Transverse colon (tissue), 4 donors: ENCODE measurements at regions not wholly inside any gene's neighbourhood (a gene's known extent, or its start where the extent isn't known, plus 50 kb on each side); places are given as distances from the start of the nearest gene placed in this dataset.

ENCODE experiments used
- DNase-seq: peaks from one replicate; pipeline ENCODE4 v3.0.0-alpha.2; 2019
- H3K27ac ChIP-seq, 4 donors: fragments of 200-600 bp; sonication (generic); 2 replicates each; pipeline ENCODE4 v1.5.1; 2016 to 2018; ENCODE audit warnings: inconsistent platforms in 4 of 4
- H3K27me3 ChIP-seq: fragments of 200-600 bp; sonication (generic); 2 replicates; pipeline ENCODE4 v1.5.1; 2017; ENCODE audit warnings: inconsistent platforms
- H3K36me3 ChIP-seq, 4 donors: fragments of 200-600 bp; sonication (generic); 2 replicates each; pipeline ENCODE4 v1.5.1; 2017 to 2019; ENCODE audit warnings: inconsistent platforms in 4 of 4
- H3K4me1 ChIP-seq, 4 donors: fragments of 200-600 bp; sonication (generic); 2 replicates each; pipeline ENCODE4 v1.5.1; 2017 to 2020; ENCODE audit warnings: inconsistent platforms in 4 of 4
- H3K4me3 ChIP-seq, 4 donors: fragments of 200-600 bp; sonication (generic); 1 replicate in 1 of 4; 2 replicates in 3 of 4; pipeline versions ENCODE4 v1.5.1 to v1.6.1; 2017 to 2019; ENCODE audit warnings: inconsistent platforms in 4 of 4
- H3K9me3 ChIP-seq, 2 donors: fragments of 200-600 bp; sonication (generic); 2 replicates each; pipeline ENCODE4 v1.5.1; 2017 to 2019; ENCODE audit warnings: inconsistent platforms in 2 of 2
- CTCF ChIP-seq, 5 experiments: fragments of 200-600 bp in 3 of 5; fragments of 450-650 bp in 2 of 5; sonication (generic) in 3 of 5; IDR thresholded peaks; 1 replicate in 2 of 5; 2 replicates in 3 of 5; pipeline ENCODE4 v1.5.1; 2016 to 2017; ENCODE audit warnings: antibody characterized with exemption in 5 of 5, inconsistent platforms in 3 of 5, mild to moderate bottlenecking in 2 of 5, moderate library complexity in 1 of 5
- EP300 ChIP-seq: sonication (generic); formaldehyde crosslinking; IDR thresholded peaks from one replicate; pipeline ENCODE4 v1.6.1; 2017; ENCODE audit warnings: antibody characterized with exemption, low read depth
- POLR2A ChIP-seq: fragments of 450-650 bp; IDR thresholded peaks from one replicate; pipeline ENCODE4 v1.6.1; 2016; ENCODE audit warnings: antibody characterized with exemption, mild to moderate bottlenecking, moderate library complexity
- POLR2AphosphoS5 ChIP-seq, 3 donors: sonication (generic); formaldehyde crosslinking; IDR thresholded peaks; one replicate each; pipeline ENCODE4 v1.6.1; 2016; ENCODE audit warnings: antibody characterized with exemption in 3 of 3
- WGBS, 2 donors: methylation state at CpG; one replicate each; pipeline ENCODE4 v1.1.5; 2018; ENCODE audit warnings: low coverage in 1 of 2; 5-methylcytosine and 5-hydroxymethylcytosine counted together
- in situ Hi-C, 4 donors: fragments of 200-750 bp; cut with MboI; loops; one replicate each; pipeline versions ENCODE4 v1.15.0 to v1.15.1; 2017; ENCODE audit warnings: low sequenced_read_pairs in 3 of 4, low pct_ligation_motif_present in 1 of 4, low pct_unique_long_range_greater_than_20kb in 1 of 4
- intact Hi-C: fragments of 100-400 bp; cut with DNase I; formaldehyde crosslinking; loops from one replicate; pipeline ENCODE4 v1.15.1; 2023; ENCODE audit warnings: low total_unique reads

- TF ChIP-seq EP300, result no peak
- intact Hi-C loops (no loop called here), in situ Hi-C loops (no loop called here)
- H3K9me3 ChIP-seq, result no peaks in the 10 kb centered on the region
- no peaks in the 10 kb centered on the region for H3K36me3 ChIP-seq
- 43 to 65% methylated on average over 3 of the region's 3 CpGs for WGBS, 2 donors
- no peak for DNase-seq
- H3K4me3 ChIP-seq, result no peak overlapping the region
- H3K4me1 ChIP-seq, result no peaks in the 10 kb centered on the region
- no peak overlapping the region for H3K27ac ChIP-seq
- no peaks in the 10 kb centered on the region for H3K27me3 ChIP-seq
Measured at GRCh38 chr14:98379830-98380229, 892.2 kb downstream of the BCL11B start.

- intact Hi-C loops (loop anchor here (1.0 kb wide), 1 partner anchor 30 kb away; no protein-coding TSS in a partner anchor), in situ Hi-C loops (no loop called here)
- 45% methylated on average over 4 of the region's 4 CpGs; no CpG with 5 or more reads in 1 of the 2 donors for WGBS, 2 donors
- Histone ChIP-seq H3K27me3 (no peaks in the 10 kb centered on the region), H3K4me3 (no peak overlapping the region), H3K27ac (no peak overlapping the region), H3K4me1 (no peaks in the 10 kb centered on the region), H3K36me3 (no peaks in the 10 kb centered on the region), H3K9me3 (no peaks in the 10 kb centered on the region)
- no peak for TF ChIP-seq POLR2A
- no peak for TF ChIP-seq CTCF (IDR thresholded peaks at IDR 0.05)
- no peak for TF ChIP-seq EP300
- TF ChIP-seq POLR2AphosphoS5 (IDR thresholded peaks at IDR 0.05), result no peak
- no peak for DNase-seq
Measured at GRCh38 chr14:98382662-98383061, 889.3 kb downstream of the BCL11B start.

GRCh38 chr14:98385851-98386250, 886.1 kb downstream of the BCL11B start:
- no peak overlapping the region for H3K4me3 ChIP-seq
- H3K36me3 ChIP-seq, result no peaks in the 10 kb centered on the region
- H3K4me1 ChIP-seq, result no peaks in the 10 kb centered on the region
- H3K27ac ChIP-seq, result no peak overlapping the region
- in situ Hi-C loops, result no loop called here
- no peaks in the 10 kb centered on the region for H3K27me3 ChIP-seq
- intact Hi-C loops, result no loop called here
- 83% methylated on average over 3 of the region's 3 CpGs; no CpG with 5 or more reads in 1 of the 2 donors for WGBS, 2 donors
- H3K9me3 ChIP-seq, result no peaks in the 10 kb centered on the region
- TF ChIP-seq EP300, result no peak
- no peak for TF ChIP-seq CTCF (IDR thresholded peaks at IDR 0.05)
- TF ChIP-seq POLR2AphosphoS5 (IDR thresholded peaks at IDR 0.05), result no peak
- no peak for TF ChIP-seq POLR2A
- no peak for DNase-seq

- WGBS, 2 donors, result 61 to 83% methylated on average over 2 to 3 of the region's 3 CpGs
Measured at GRCh38 chr14:98391061-98391460, 880.9 kb downstream of the BCL11B start.

More at GRCh38 chr14:98391061-98391460, 880.9 kb downstream of the BCL11B start:
- no peaks in the 10 kb centered on the region for H3K27me3 ChIP-seq
- no peaks in the 10 kb centered on the region for H3K36me3 ChIP-seq
- no peak overlapping the region for H3K4me3 ChIP-seq
- in situ Hi-C loops, result no loop called here
- TF ChIP-seq POLR2A, result no peak
- no peak for TF ChIP-seq CTCF (IDR thresholded peaks at IDR 0.05)
- TF ChIP-seq EP300, result no peak
- no peak for TF ChIP-seq POLR2AphosphoS5 (IDR thresholded peaks at IDR 0.05)
- DNase-seq, result no peak
- no peak overlapping the region for H3K27ac ChIP-seq
- no peaks in the 10 kb centered on the region for H3K4me1 ChIP-seq
- intact Hi-C loops, result no loop called here
- H3K9me3 ChIP-seq, result no peaks in the 10 kb centered on the region
